MM.1S (cell line): ENCODE measurements at regions not wholly inside any gene's neighbourhood (a gene's known extent, or its start where the extent isn't known, plus 50 kb on each side); places are given as distances from the start of the nearest gene placed in this dataset.

Experiments
- DNase-seq: peaks from one replicate; pipeline ENCODE4 v3.0.0-alpha.2; 2015
- H2AFZ ChIP-seq: fragments of 300-600 bp; sonication (generic); 2 replicates; pipeline ENCODE4 v1.6.0; 2016; ENCODE audit warnings: antibody characterized with exemption, low read length
- H3F3A ChIP-seq: fragments of 300-600 bp; sonication (generic); 2 replicates; pipeline ENCODE4 v1.6.1; 2016; ENCODE audit warnings: mild to moderate bottlenecking, antibody characterized with exemption, low read length, moderate library complexity, mixed read lengths; ENCODE audit not compliant: insufficient read depth
- H3K27ac ChIP-seq: fragments of 300-600 bp; sonication (generic); 2 replicates; pipeline ENCODE4 v1.5.1; 2016; ENCODE audit warnings: mild to moderate bottlenecking, low read length
- H3K27me3 ChIP-seq: fragments of 300-600 bp; sonication (generic); replicated peaks from 2 replicates; pipeline ENCODE4 v1.6.0; 2016; ENCODE audit warnings: low read length; ENCODE audit not compliant: insufficient read depth
- H3K36me3 ChIP-seq: fragments of 300-600 bp; sonication (generic); replicated peaks from 2 replicates; pipeline ENCODE4 v1.6.1; 2016; ENCODE audit warnings: mild to moderate bottlenecking, low read length, mixed read lengths; ENCODE audit not compliant: insufficient read depth
- H3K4me1 ChIP-seq: fragments of 300-600 bp; sonication (generic); 2 replicates; pipeline ENCODE4 v1.6.1; 2016; ENCODE audit warnings: low read length, mixed read lengths
- H3K4me2 ChIP-seq: fragments of 300-600 bp; sonication (generic); 2 replicates; pipeline ENCODE4 v1.6.0; 2016; ENCODE audit warnings: low read depth, low read length
- H3K4me3 ChIP-seq: fragments of 300-600 bp; sonication (generic); 2 replicates; pipeline ENCODE4 v1.5.1; 2016; ENCODE audit warnings: low read length, mixed read lengths
- H3K79me2 ChIP-seq: fragments of 300-600 bp; sonication (generic); 2 replicates; pipeline ENCODE4 v1.6.1; 2016; ENCODE audit warnings: mixed run types, low read length, mixed read lengths
- H3K9ac ChIP-seq: fragments of 300-600 bp; sonication (generic); 2 replicates; pipeline ENCODE4 v1.6.1; 2016; ENCODE audit warnings: low read length, mixed read lengths
- H3K9me2 ChIP-seq: fragments of 300-600 bp; sonication (generic); replicated peaks from 2 replicates; pipeline ENCODE4 v1.6.1; 2016; ENCODE audit warnings: mild to moderate bottlenecking, low read length, mixed read lengths; ENCODE audit not compliant: insufficient read depth
- H3K9me3 ChIP-seq: fragments of 300-600 bp; sonication (generic); replicated peaks from 2 replicates; pipeline ENCODE4 v1.6.1; 2016; ENCODE audit warnings: mild to moderate bottlenecking, low read length, mixed read lengths; ENCODE audit not compliant: insufficient read depth
- H4K20me1 ChIP-seq: fragments of 300-600 bp; sonication (generic); 2 replicates; pipeline ENCODE4 v1.6.1; 2016; ENCODE audit warnings: mild to moderate bottlenecking, low read length, moderate library complexity, mixed read lengths; ENCODE audit not compliant: insufficient read depth
- CTCF ChIP-seq: fragments of 300-600 bp; sonication (generic); IDR thresholded peaks from 2 replicates; pipeline ENCODE4 v1.5.1; 2016; ENCODE audit warnings: antibody characterized with exemption, low read length, mixed read lengths
- EZH2 ChIP-seq: fragments of 300-600 bp; sonication (generic); optimal IDR thresholded peaks from 2 replicates; pipeline ENCODE3; 2017; ENCODE audit warnings: low read depth, mild to moderate bottlenecking, antibody characterized with exemption, low read length, mixed read lengths
- EZH2phosphoT487 ChIP-seq: fragments of 300-600 bp; sonication (generic); IDR thresholded peaks from 2 replicates; pipeline ENCODE4 v1.6.1; 2018; ENCODE audit warnings: antibody characterized with exemption, low read length

- Histone ChIP-seq H3K4me3 (no peak overlapping the region), H3K9ac (no peak overlapping the region), H3K27ac (no peak overlapping the region), H3K9me2 (no peaks in the 10 kb centered on the region), H3K79me2 (no peaks in the 10 kb centered on the region), H3K4me1 (no peaks in the 10 kb centered on the region), H3K4me2 (no peak overlapping the region), H3K9me3 (no peaks in the 10 kb centered on the region), H4K20me1 (no peaks in the 10 kb centered on the region), H2AFZ (no peak overlapping the region), H3K27me3 (no peaks in the 10 kb centered on the region), H3F3A (no peaks in the 10 kb centered on the region), H3K36me3 (no peaks in the 10 kb centered on the region)
- TF ChIP-seq CTCF (no peak), EZH2phosphoT487 (no peak), EZH2 (no peak)
- no peak for DNase-seq
Measured at GRCh38 chr1:60984062-60984799, 98.1 kb upstream of the NFIA start.

GRCh38 chr1:60983701-60984061, 98.7 kb upstream of the NFIA start:
- Histone ChIP-seq H3F3A (no peaks in the 10 kb centered on the region), H3K9ac (no peak overlapping the region), H3K4me2 (no peak overlapping the region), H3K27me3 (no peaks in the 10 kb centered on the region), H3K9me3 (no peaks in the 10 kb centered on the region), H3K79me2 (no peaks in the 10 kb centered on the region), H3K4me3 (no peak overlapping the region), H3K27ac (no peak overlapping the region), H3K9me2 (no peaks in the 10 kb centered on the region), H3K36me3 (no peaks in the 10 kb centered on the region), H4K20me1 (no peaks in the 10 kb centered on the region), H2AFZ (no peak overlapping the region), H3K4me1 (no peaks in the 10 kb centered on the region)
- TF ChIP-seq CTCF (no peak), EZH2phosphoT487 (no peak), EZH2 (no peak)
- no peak for DNase-seq

GRCh38 chr1:60982539-60982938, 99.8 kb upstream of the NFIA start:
- no peak for DNase-seq
- Histone ChIP-seq H3K36me3 (no peaks in the 10 kb centered on the region), H3K9ac (no peak overlapping the region), H3K79me2 (no peaks in the 10 kb centered on the region), H2AFZ (no peak overlapping the region), H3K9me2 (no peaks in the 10 kb centered on the region), H3K27me3 (no peaks in the 10 kb centered on the region), H4K20me1 (no peaks in the 10 kb centered on the region), H3K4me2 (no peak overlapping the region), H3F3A (no peaks in the 10 kb centered on the region), H3K27ac (no peak overlapping the region), H3K9me3 (no peaks in the 10 kb centered on the region), H3K4me3 (no peak overlapping the region), H3K4me1 (no peaks in the 10 kb centered on the region)
- TF ChIP-seq EZH2phosphoT487 (no peak), EZH2 (no peak), CTCF (no peak)
